ENCODE measurements at regions not wholly inside any gene's neighbourhood (a gene's known extent, or its start where the extent isn't known, plus 50 kb on each side); places are given as distances from the start of the nearest gene placed in this dataset.

DNA sequence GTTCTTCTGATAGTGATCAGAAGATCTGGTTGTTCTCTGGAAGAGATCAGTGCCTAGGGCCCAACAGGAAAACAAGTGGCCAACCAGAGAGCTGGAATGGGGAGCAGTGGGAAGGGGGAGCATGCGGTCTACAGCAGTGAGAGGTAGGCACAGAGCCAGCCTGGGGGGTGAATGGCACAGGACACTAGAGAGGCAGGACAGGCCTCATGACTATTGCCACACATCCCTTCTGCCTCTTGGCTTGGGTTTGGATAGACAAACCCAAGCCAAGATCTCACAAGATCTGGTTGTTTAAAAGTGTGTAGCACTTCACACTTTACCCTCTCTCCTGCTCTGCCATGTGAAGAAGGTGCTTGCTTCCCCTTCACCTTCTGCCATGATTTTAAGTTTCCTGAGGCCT, 224.4 kb downstream of the ARHGAP12 start:
- no peak overlapping the region for H3K27ac ChIP-seq (ENCODE audit: low read length)
- Mint-ChIP-seq H3K36me3 (no peaks in the 10 kb centered on the region), H3K4me1 (peaks cover 15 to 17% of the 10 kb centered on the region in 2 donors), H3K27me3 (ENCODE audit: low read depth in 2 of 2) (peaks cover 0 to 13% of the 10 kb centered on the region in 2 donors), H3K27ac (no peak overlapping the region), H3K4me3 (no peak overlapping the region), H3K9me3 (no peaks in the 10 kb centered on the region)
- intact Hi-C loops (cut with micrococcal nuclease): no loop called here
- peaks cover 31% of the 10 kb centered on the region for H3K4me1 ChIP-seq (ENCODE audit: control insufficient read depth, insufficient read depth, low read length)
- TF ChIP-seq, protein P1, sequence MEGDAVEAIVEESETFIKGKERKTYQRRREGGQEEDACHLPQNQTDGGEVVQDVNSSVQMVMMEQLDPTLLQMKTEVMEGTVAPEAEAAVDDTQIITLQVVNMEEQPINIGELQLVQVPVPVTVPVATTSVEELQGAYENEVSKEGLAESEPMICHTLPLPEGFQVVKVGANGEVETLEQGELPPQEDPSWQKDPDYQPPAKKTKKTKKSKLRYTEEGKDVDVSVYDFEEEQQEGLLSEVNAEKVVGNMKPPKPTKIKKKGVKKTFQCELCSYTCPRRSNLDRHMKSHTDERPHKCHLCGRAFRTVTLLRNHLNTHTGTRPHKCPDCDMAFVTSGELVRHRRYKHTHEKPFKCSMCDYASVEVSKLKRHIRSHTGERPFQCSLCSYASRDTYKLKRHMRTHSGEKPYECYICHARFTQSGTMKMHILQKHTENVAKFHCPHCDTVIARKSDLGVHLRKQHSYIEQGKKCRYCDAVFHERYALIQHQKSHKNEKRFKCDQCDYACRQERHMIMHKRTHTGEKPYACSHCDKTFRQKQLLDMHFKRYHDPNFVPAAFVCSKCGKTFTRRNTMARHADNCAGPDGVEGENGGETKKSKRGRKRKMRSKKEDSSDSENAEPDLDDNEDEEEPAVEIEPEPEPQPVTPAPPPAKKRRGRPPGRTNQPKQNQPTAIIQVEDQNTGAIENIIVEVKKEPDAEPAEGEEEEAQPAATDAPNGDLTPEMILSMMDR (IDR thresholded peaks at IDR 0.05): no peak
- no peaks in the 10 kb centered on the region for H3K36me3 ChIP-seq (ENCODE audit: control insufficient read depth, insufficient read depth, low read length)
- no peaks in the 10 kb centered on the region for H3K9me3 ChIP-seq (ENCODE audit: control insufficient read depth, insufficient read depth, low read length)
- ATAC-seq: no peak
- WGBS (ENCODE audit: insufficient coverage): 100% methylated on average over 1 of the region's 1 CpG
- H3K4me3 ChIP-seq (ENCODE audit: low read length): no peak overlapping the region
- no peak for DNase-seq
- no peaks in the 10 kb centered on the region for H3K27me3 ChIP-seq (ENCODE audit: control insufficient read depth, insufficient read depth, low read length)

GRCh38 chr10:31702954-31703353, 225.7 kb downstream of the ARHGAP12 start:
- Histone ChIP-seq H3K4me1 (ENCODE audit: control insufficient read depth, insufficient read depth, low read length) (peaks cover 24% of the 10 kb centered on the region), H3K4me3 (ENCODE audit: low read length) (no peak overlapping the region), H3K36me3 (ENCODE audit: control insufficient read depth, insufficient read depth, low read length) (no peaks in the 10 kb centered on the region), H3K27me3 (ENCODE audit: control insufficient read depth, insufficient read depth, low read length) (no peaks in the 10 kb centered on the region), H3K27ac (ENCODE audit: low read length) (no peak overlapping the region), H3K9me3 (ENCODE audit: control insufficient read depth, insufficient read depth, low read length) (no peaks in the 10 kb centered on the region)
- Mint-ChIP-seq H3K4me1 (peaks cover 14 to 17% of the 10 kb centered on the region in 2 donors), H3K4me3 (no peak overlapping the region), H3K36me3 (no peaks in the 10 kb centered on the region), H3K27me3 (ENCODE audit: low read depth in 2 of 2) (peaks cover 0 to 13% of the 10 kb centered on the region in 2 donors), H3K27ac (no peak overlapping the region), H3K9me3 (no peaks in the 10 kb centered on the region)
- intact Hi-C loops (cut with micrococcal nuclease): no loop called here
- TF ChIP-seq, protein P1 (IDR thresholded peaks at IDR 0.05): no peak
- ATAC-seq: no peak
- no peak for DNase-seq
- 93% methylated on average over 4 of the region's 4 CpGs for WGBS (ENCODE audit: insufficient coverage)

DNA sequence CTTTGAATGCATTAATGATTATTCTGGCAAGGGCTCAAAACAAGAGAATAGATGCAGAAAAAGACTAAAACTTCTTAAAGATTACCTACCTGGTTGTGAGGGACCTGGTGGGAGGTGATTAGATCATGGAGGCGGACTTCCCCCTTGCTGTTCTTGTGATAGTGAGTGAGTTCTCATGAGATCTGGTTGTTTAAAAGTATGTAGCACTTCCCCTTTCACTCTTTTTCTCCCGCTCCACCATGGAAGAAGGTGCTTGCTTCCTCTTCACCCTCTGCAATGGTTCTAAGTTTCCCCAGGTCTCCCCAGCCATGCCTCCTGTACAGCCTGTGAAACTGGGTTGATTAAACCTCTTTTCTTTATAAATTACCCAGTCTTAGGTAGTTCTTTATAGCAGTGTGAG, 226.6 kb downstream of the ARHGAP12 start:
- no peak overlapping the region for H3K4me3 ChIP-seq (ENCODE audit: low read length)
- 57% methylated on average over 1 of the region's 2 CpGs for WGBS (ENCODE audit: insufficient coverage)
- intact Hi-C loops (cut with micrococcal nuclease): no loop called here
- no peaks in the 10 kb centered on the region for H3K36me3 ChIP-seq (ENCODE audit: control insufficient read depth, insufficient read depth, low read length)
- DNase-seq (no peak), ATAC-seq (no peak)
- no peaks in the 10 kb centered on the region for H3K9me3 ChIP-seq (ENCODE audit: control insufficient read depth, insufficient read depth, low read length)
- Mint-ChIP-seq H3K36me3 (no peaks in the 10 kb centered on the region), H3K27ac (no peak overlapping the region), H3K27me3 (ENCODE audit: low read depth in 2 of 2) (peaks cover 0 to 14% of the 10 kb centered on the region in 2 donors), H3K4me1 (peaks cover 4 to 8% of the 10 kb centered on the region in 2 donors), H3K9me3 (no peaks in the 10 kb centered on the region), H3K4me3 (no peak overlapping the region)
- no peaks in the 10 kb centered on the region for H3K27me3 ChIP-seq (ENCODE audit: control insufficient read depth, insufficient read depth, low read length)
- H3K4me1 ChIP-seq (ENCODE audit: control insufficient read depth, insufficient read depth, low read length): peaks cover 15% of the 10 kb centered on the region
- TF ChIP-seq, protein P1 (IDR thresholded peaks at IDR 0.05): no peak
- no peak overlapping the region for H3K27ac ChIP-seq (ENCODE audit: low read length)

GRCh38 chr10:31701546-31701945, 227.1 kb downstream of the ARHGAP12 start:
- 51% methylated on average over 5 of the region's 5 CpGs for WGBS (ENCODE audit: insufficient coverage)

More at GRCh38 chr10:31701546-31701945, 227.1 kb downstream of the ARHGAP12 start:
- no peaks in the 10 kb centered on the region for H3K9me3 ChIP-seq (ENCODE audit: control insufficient read depth, insufficient read depth, low read length)
- no peaks in the 10 kb centered on the region for H3K36me3 ChIP-seq (ENCODE audit: control insufficient read depth, insufficient read depth, low read length)
- intact Hi-C loops (cut with micrococcal nuclease): no loop called here
- TF ChIP-seq, protein P1 (IDR thresholded peaks at IDR 0.05): no peak
- H3K27me3 ChIP-seq (ENCODE audit: control insufficient read depth, insufficient read depth, low read length): no peaks in the 10 kb centered on the region
- DNase-seq: no peak
- H3K27ac ChIP-seq (ENCODE audit: low read length): no peak overlapping the region
- Mint-ChIP-seq H3K36me3 (no peaks in the 10 kb centered on the region), H3K4me1 (peaks cover 0 to 3% of the 10 kb centered on the region in 2 donors), H3K27ac (no peak overlapping the region), H3K27me3 (ENCODE audit: low read depth in 2 of 2) (peaks cover 0 to 13% of the 10 kb centered on the region in 2 donors), H3K9me3 (no peaks in the 10 kb centered on the region), H3K4me3 (no peak overlapping the region)
- no peak for ATAC-seq
- H3K4me1 ChIP-seq (ENCODE audit: control insufficient read depth, insufficient read depth, low read length): peaks cover 11% of the 10 kb centered on the region
- H3K4me3 ChIP-seq (ENCODE audit: low read length): no peak overlapping the region
